Jurkat, Clone E6-1 (cell line): ENCODE measurements at regions not wholly inside any gene's neighbourhood (a gene's known extent, or its start where the extent isn't known, plus 50 kb on each side); places are given as distances from the start of the nearest gene placed in this dataset.
"Not testable (repeated sequence)": the region's sequence is repeated elsewhere in the genome, so short reads cannot be mapped to it uniquely, and the experiment has no call there.

Source experiments
- DNase-seq: peaks from one replicate; pipeline ENCODE4 v3.0.0-alpha.2; 2011; ENCODE audit warnings: low read depth, low spot score
- H3K4me3 ChIP-seq: 2 replicates; pipeline ENCODE4 v1.5.1; 2011; ENCODE audit warnings: mild to moderate bottlenecking, low read length, control low read depth, moderate library complexity

GRCh38 chr5:112036206-112036605, 279.2 kb upstream of the NREP start:
- no peak overlapping the region for H3K4me3 ChIP-seq
- no peak for DNase-seq

GRCh38 chr5:112034421-112034979, 277.5 kb upstream of the NREP start:
- DNase-seq: no peak
- H3K4me3 ChIP-seq: no peak overlapping the region

DNA sequence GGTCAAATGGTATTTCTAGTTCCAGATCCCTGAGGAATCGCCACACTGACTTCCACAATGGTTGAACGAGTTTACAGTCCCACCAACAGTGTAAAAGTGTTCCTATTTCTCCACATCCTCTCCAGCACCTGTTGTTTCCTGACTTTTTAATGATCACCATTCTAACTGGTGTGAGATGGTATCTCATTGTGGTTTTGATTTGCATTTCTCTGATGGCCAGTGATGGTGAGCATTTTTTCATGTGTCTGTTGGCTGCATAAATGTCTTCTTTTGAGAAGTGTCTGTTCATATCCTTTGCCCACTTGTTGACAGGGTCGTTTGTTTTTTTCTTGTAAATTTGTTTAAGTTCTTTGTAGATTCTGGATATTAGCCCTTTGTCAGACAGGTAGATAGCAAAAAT, 269.9 kb upstream of the NREP start:
- not testable (repeated sequence) for H3K4me3 ChIP-seq, DNase-seq

DNA sequence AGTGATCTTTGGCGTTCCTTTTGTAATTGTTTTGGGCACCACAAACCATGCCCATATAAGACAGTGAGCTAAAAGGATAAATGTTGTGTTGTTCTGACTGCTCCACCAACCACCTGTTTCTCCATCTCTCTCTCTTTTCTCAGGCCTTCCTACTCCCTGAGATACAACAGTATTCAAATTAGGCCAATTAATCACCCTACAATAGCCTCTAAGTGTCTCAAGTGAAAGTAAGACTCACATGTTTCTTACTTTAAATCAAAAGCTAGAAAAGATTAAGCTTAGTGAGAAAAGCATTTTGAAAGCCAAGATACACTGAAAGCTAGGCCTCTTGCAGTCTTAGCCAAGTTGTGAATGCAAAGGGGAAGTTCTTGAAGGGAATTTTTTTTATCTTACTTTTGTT, 268.8 kb upstream of the NREP start:
- DNase-seq: no peak
- H3K4me3 ChIP-seq: no peak overlapping the region

GRCh38 chr5:112024769-112025168, 267.8 kb upstream of the NREP start:
- H3K4me3 ChIP-seq: no peak overlapping the region
- no peak for DNase-seq

DNA sequence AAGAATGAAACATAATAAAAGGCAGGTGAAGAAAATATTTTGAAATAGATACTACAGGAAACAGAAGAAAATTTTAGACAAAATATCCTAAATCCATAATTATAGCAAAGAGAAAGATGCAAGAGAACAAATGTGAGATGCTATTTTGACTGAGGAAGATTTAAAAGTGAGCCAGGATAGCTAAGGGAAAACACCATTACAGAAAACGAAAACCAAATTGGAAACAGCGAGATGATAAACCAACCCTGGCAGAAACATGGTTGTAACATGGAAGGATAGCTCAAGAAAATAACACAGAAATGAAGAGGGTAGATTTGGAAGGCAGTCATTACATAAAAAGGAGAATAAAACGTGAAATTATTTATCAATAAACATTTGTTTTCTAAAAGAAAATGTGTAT, 267.2 kb upstream of the NREP start:
- DNase-seq: no peak
- H3K4me3 ChIP-seq: no peak overlapping the region

DNA sequence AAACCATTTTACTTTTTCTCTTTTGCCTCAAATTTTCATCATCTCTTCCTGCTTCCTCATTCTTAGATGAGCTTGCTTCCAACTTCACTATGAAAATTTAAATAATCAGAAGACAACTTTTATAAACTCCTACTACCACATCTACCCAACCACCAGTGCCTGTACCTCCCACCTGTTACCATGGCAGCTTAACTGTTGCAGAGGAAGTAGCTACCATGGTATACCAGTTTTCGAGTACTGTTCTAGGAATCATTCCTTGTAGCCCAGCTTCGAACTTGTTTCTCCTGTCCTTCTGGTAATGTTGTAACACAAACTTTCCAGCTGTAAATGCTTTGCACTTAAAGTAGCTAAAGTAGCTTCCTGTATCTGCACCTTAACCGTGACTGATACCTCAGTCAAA, 266.8 kb upstream of the NREP start:
- H3K4me3 ChIP-seq: no peak overlapping the region
- no peak for DNase-seq

DNA sequence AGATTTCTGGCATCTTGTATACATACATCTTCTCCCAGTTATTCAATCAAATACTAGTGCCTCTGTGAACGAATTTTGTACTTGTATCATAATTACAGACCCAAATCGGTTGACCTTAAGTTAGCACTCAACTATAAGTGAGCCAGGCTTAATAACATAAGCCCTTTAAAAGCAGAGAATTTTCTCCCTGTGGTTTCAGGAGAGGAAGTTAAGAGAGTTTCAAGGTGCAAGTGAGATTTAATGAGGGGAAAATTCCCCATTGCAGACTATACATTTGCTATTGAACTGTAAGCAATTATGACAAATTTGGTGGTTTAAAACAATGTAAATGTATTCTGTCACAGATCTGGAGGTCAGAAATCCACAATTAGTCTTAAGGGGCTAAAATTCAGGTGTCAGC, 261.9 kb upstream of the NREP start:
- no peak for DNase-seq
- H3K4me3 ChIP-seq: no peak overlapping the region

- no peak for DNase-seq
- no peak overlapping the region for H3K4me3 ChIP-seq
These were observed 260.0 kb upstream of the NREP start for GRCh38 chr5:112016980-112017379.

GRCh38 chr5:112014783-112015395, 257.9 kb upstream of the NREP start:
- no peak for DNase-seq
- no peak overlapping the region for H3K4me3 ChIP-seq

DNA sequence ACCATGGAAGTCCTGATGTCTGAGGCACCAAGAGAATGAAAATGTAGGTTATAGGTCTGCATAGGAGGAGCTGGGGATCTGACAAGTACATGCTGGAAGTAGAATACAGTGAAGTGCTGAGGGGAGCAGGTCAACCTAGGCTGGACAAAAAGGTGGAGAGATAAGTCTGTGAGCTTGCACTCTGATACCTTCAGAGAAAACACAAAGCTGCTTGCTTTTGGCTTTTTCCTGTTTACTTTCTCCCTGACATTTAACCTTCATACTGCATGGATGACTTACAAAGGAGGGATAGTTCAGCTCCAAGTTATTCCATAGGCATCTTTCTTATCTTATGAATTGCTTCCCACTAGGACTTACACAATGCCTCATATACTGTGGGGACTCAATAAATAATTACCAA, 256.7 kb upstream of the NREP start:
- no peak for DNase-seq
- no peak overlapping the region for H3K4me3 ChIP-seq

DNA sequence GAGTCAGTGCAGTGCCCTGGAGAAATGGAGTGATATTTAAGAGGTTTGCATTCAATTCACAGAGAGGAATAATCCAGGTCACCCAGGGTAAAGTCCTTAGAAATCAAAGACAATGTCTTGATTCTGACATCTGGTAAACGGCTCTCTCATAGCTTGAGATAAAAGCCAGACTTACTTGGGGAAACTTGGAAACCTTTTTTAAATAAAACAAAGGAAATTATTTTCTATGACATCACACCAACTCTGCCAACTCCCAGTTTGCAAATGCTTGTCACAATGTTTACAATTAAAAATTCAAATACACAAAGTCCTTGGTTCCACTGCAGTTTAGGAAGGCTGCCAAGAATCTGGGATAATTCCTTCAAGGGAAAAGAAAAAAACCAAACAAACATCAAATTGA, 255.1 kb upstream of the NREP start:
- no peak for DNase-seq
- H3K4me3 ChIP-seq: no peak overlapping the region

- no peak for DNase-seq
- no peak overlapping the region for H3K4me3 ChIP-seq
These were observed 253.5 kb upstream of the NREP start for GRCh38 chr5:112010475-112010874.

DNA sequence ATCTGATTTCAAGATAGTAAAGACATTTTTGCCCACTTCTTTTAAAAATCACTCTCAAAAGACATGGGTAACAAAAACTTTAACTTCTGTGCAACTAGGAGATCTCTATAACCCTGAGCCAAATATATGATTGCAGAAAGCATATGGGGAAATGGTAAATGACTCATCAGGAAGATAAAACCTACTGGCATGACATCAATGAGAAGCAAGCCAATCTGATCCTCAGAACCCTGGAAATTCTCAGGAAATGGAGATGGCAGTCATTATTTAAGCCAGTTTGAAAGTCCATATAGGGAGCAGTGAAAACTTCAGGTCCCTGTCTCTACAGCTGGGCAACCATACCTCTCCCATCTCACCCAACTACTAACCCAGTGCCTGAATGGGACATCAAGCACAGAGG, 249.7 kb upstream of the NREP start:
- no peak for DNase-seq

GRCh38 chr5:112005623-112005930, 248.6 kb upstream of the NREP start:
- no peak for DNase-seq

More for the DNA sequence above, 249.7 kb upstream of the NREP start:
- no peak overlapping the region for H3K4me3 ChIP-seq

DNA sequence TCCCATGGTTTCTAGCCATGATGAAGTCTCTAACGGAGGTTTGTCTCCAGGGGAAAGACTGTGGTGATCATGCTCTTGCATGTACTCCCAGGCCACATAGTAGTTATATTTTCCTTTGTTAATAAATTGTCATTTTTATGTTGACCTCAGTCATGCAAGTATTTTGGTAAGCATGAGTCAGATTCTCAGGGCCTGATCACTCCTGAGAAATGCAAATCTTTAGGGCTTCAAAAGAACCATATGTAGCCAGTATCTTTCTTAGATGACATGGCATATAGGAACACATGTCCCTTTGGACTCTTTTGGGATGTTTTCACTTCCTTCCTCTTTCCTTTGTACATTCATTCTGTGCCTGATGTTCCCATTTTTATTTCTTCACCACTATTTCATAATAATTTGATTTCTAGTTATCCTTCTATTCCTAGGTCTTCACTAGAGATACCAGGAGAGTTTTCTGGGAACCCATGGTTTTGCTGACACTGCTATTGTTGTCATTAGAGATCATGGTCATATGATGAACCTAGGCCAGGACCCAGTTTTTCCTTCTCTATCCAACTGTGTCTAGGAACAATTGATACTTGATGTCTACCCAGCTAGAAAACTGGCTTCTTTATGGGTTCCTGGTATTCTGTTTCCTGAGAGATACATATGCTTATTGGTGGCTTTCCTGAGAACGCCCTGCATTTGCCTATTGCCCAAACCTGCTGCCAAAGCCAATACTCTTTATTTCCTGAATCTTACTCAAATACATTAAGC, 248.1 kb upstream of the NREP start:
- DNase-seq: no peak
- H3K4me3 ChIP-seq: no peak overlapping the region

More at GRCh38 chr5:112005623-112005930, 248.6 kb upstream of the NREP start:
- H3K4me3 ChIP-seq: no peak overlapping the region

DNA sequence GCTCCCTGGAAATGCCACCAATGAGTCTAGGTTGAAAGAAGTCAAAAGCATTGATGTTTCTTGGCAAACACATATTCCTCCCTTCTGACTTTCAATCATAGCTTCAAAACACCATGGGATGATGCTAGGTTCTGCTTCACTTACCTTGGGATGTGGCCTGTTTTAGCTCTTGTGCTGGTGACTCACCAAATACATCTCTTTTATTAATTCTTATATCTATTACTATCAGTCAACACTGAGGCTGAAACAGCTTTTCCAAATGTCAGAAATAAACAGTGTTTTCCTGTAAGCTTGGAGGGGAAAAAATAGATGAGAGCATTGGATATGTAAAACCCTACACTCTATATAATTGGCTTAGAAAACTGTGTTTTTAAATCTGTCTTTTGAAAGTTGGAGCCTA, 245.4 kb upstream of the NREP start:
- no peak overlapping the region for H3K4me3 ChIP-seq
- no peak for DNase-seq

DNA sequence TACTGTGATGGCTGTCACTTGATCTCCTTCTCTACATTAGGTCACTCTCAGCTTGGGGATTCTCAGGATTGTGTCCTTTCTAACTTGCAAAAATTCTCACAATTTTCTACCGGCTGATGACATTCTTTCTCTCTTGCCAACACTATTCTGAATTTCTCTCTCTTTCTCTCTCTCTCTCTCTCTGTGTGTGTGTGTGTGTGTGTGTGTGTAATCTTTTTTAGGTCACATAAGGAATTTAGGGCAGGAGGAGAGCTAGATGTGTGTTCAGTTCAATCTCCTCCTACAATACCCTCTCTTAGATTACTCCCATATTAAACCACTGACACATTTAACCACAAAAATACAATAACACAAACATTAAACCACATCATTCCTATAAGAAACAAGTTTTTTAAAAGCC, 242.3 kb upstream of the NREP start:
- no peak for DNase-seq

GRCh38 chr5:111998871-111999270, 241.9 kb upstream of the NREP start:
- DNase-seq: no peak
- no peak overlapping the region for H3K4me3 ChIP-seq

More for the DNA sequence above, 242.3 kb upstream of the NREP start:
- no peak overlapping the region for H3K4me3 ChIP-seq

- no peak for DNase-seq
- H3K4me3 ChIP-seq: no peak overlapping the region
These were observed 240.7 kb upstream of the NREP start for GRCh38 chr5:111997711-111998110.

DNA sequence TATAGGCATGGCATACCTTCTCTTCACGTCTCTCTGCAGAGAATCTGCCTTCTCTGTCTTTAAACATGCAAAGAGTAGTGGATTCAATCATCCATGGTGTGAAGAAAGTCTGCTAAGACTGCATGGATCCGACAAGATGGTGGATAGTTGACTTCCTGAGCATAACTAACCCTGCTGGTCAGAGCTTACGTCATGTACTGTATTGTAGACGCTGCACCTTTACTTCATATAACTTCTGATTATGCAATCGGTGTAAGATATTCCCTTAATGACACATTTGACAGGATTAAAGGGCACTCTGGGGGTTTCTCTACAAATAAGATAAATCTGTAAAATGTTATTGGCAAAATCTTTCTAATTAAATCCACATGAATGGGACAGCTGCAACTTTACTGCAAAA, 240.3 kb upstream of the NREP start:
- no peak overlapping the region for H3K4me3 ChIP-seq
- DNase-seq: no peak
